WTC11 (cell line): ENCODE measurements at regions not wholly inside any gene's neighbourhood (a gene's known extent, or its start where the extent isn't known, plus 50 kb on each side); places are given as distances from the start of the nearest gene placed in this dataset.
A peak's percentile ranks its signal among the peaks of the same experiment; 100 is the strongest.

Experiments
- ATAC-seq: fragments of 200-7000 bp; cut with Tn5 transposase; 2 replicates; pipeline ENCODE4 v1.10.0; 2021; ENCODE audit warnings: mild to moderate bottlenecking, moderate library complexity
- CTCF ChIA-PET: fragments of 300-600 bp; sonication (Branson Sonifier 250); formaldehyde crosslinking; loops from one replicate; lab custom pipeline; 2021; ENCODE audit warnings: antibody characterized with exemption; lab: Charles Lee
- POLR2A ChIA-PET: fragments of 350-600 bp; sonication (Branson Sonifier 250); formaldehyde crosslinking; loops from one replicate; lab custom pipeline; 2021; ENCODE audit warnings: antibody characterized with exemption; lab: Charles Lee
- DNase-seq: peaks from one replicate; pipeline ENCODE4 v3.0.0; 2021; ENCODE audit warnings: low spot score
- H3K27ac Mint-ChIP-seq: 2 replicates; pipeline ENCODE4 v1.8.0; 2021; ENCODE audit warnings: mixed read lengths
- H3K27me3 Mint-ChIP-seq: 2 replicates; pipeline ENCODE4 v1.8.0; 2021; ENCODE audit warnings: low read depth, mild to moderate bottlenecking, moderate library complexity, mixed read lengths
- H3K36me3 Mint-ChIP-seq: 2 replicates; pipeline ENCODE4 v1.8.0; 2021; ENCODE audit warnings: mixed read lengths
- H3K4me1 Mint-ChIP-seq: 2 replicates; pipeline ENCODE4 v1.8.0; 2022; ENCODE audit warnings: mixed read lengths
- H3K4me3 Mint-ChIP-seq: 2 replicates; pipeline ENCODE4 v1.8.0; 2021; ENCODE audit warnings: mild to moderate bottlenecking, moderate library complexity, mixed read lengths
- H3K9me3 Mint-ChIP-seq: 2 replicates; pipeline ENCODE4 v1.8.0; 2021; ENCODE audit warnings: mixed read lengths
- AFF4 ChIP-seq: sonication (generic); formaldehyde crosslinking; IDR thresholded peaks from 2 replicates; pipeline ENCODE4 v1.8.1; 2023; ENCODE audit warnings: mild to moderate bottlenecking, missing genetic modification reagents, borderline replicate concordance
- CREB1 ChIP-seq: sonication (generic); formaldehyde crosslinking; IDR thresholded peaks from 2 replicates; pipeline ENCODE4 v1.8.0; 2023; ENCODE audit warnings: mild to moderate bottlenecking, missing genetic modification reagents
- EMX1 ChIP-seq: fragments of 250-450 bp; sonication (Bioruptor Pico); IDR thresholded peaks from 2 replicates; pipeline ENCODE4 v1.8.0; 2021; ENCODE audit warnings: mild to moderate bottlenecking
- ETV6 ChIP-seq: sonication (generic); formaldehyde crosslinking; IDR thresholded peaks from 2 replicates; pipeline ENCODE4 v1.8.1; 2022; ENCODE audit warnings: mild to moderate bottlenecking, missing genetic modification reagents
- FOXJ3 ChIP-seq: sonication (generic); formaldehyde crosslinking; IDR thresholded peaks from 2 replicates; pipeline ENCODE4 v1.9.0; 2021; ENCODE audit warnings: missing genetic modification reagents, mild to moderate bottlenecking, borderline replicate concordance
- FOXK1 ChIP-seq: sonication (generic); formaldehyde crosslinking; IDR thresholded peaks from 2 replicates; pipeline ENCODE4 v1.8.0; 2022; ENCODE audit warnings: mild to moderate bottlenecking, moderate library complexity, missing genetic modification reagents
- GABPB1 ChIP-seq: sonication (generic); formaldehyde crosslinking; IDR thresholded peaks from 2 replicates; pipeline ENCODE4 v1.8.1; 2023; ENCODE audit warnings: mild to moderate bottlenecking, missing genetic modification reagents
- NR3C1 ChIP-seq: sonication (generic); formaldehyde crosslinking; conservative IDR thresholded peaks from 2 replicates; pipeline ENCODE4 v1.8.1; 2023; ENCODE audit warnings: low read depth, mild to moderate bottlenecking, missing genetic modification reagents
- PRRX2 ChIP-seq: fragments of 250-450 bp; sonication (Bioruptor Pico); IDR thresholded peaks from 2 replicates; pipeline ENCODE4 v1.8.0; 2021; ENCODE audit warnings: mild to moderate bottlenecking
- SMAD3 ChIP-seq: sonication (generic); formaldehyde crosslinking; IDR thresholded peaks from 2 replicates; pipeline ENCODE4 v1.8.0; 2022; ENCODE audit warnings: missing genetic modification reagents, mild to moderate bottlenecking, borderline replicate concordance
- SP1 ChIP-seq: sonication (generic); formaldehyde crosslinking; conservative IDR thresholded peaks from 2 replicates; pipeline ENCODE4 v1.8.1; 2022; ENCODE audit warnings: missing genetic modification reagents
- TEAD4 ChIP-seq: sonication (generic); formaldehyde crosslinking; IDR thresholded peaks from 2 replicates; pipeline ENCODE4 v1.8.0; 2022; ENCODE audit warnings: mild to moderate bottlenecking, missing genetic modification reagents
- TF ChIP-seq, protein P1 (sequence below): sonication (generic); formaldehyde crosslinking; IDR thresholded peaks from 2 replicates; pipeline ENCODE4 v1.8.0; 2022; ENCODE audit warnings: mild to moderate bottlenecking, missing genetic modification reagents
- TF ChIP-seq, protein P2 (sequence below): fragments of 250-450 bp; sonication (Bioruptor Pico); IDR thresholded peaks from 2 replicates; pipeline ENCODE4 v1.9.0; 2021; ENCODE audit warnings: mild to moderate bottlenecking
- TF ChIP-seq, protein P3 (sequence below): sonication (generic); formaldehyde crosslinking; IDR thresholded peaks from 2 replicates; pipeline ENCODE4 v1.8.1; 2022; ENCODE audit warnings: missing genetic modification reagents, borderline replicate concordance
- TF ChIP-seq, protein P4 (sequence below): fragments of 250-450 bp; sonication (Bioruptor Pico); IDR thresholded peaks from 2 replicates; pipeline ENCODE4 v1.8.0; 2021; ENCODE audit warnings: mild to moderate bottlenecking

DNA sequence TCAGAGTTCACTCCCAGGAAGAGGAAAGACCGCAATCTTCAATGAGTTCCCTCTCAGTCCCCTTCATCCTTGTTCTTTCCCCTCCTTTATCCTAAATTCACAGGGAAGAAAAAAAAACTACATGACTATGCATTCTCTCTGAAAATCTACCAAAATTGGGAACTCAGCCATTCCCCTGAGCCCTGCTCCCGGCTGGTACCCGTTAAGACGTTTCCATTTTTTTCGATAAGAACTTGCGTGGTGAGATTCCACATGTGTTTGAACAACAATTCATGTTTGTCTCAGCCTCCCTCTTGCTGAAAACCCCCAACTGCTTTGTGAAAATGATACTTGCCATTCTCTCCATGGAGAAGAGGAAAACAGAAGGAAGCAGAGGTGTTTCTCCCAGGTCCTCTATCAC lies 318.7 kb upstream of the ID2 start:
- no peak overlapping the region for H3K4me3 Mint-ChIP-seq
- DNase-seq (no peak), ATAC-seq (no peak)
- POLR2A ChIA-PET = no interaction called here
- no peak for TF ChIP-seq EMX1
- TF ChIP-seq, protein P1, sequence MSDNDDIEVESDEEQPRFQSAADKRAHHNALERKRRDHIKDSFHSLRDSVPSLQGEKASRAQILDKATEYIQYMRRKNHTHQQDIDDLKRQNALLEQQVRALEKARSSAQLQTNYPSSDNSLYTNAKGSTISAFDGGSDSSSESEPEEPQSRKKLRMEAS (CRISPR knock-in tag) = no peak
- TF ChIP-seq, protein P2, sequence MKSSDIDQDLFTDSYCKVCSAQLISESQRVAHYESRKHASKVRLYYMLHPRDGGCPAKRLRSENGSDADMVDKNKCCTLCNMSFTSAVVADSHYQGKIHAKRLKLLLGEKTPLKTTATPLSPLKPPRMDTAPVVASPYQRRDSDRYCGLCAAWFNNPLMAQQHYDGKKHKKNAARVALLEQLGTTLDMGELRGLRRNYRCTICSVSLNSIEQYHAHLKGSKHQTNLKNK (CRISPR knock-in tag) = no peak
- TF ChIP-seq ETV6 (CRISPR knock-in tag) = no peak
- no peak for TF ChIP-seq FOXJ3 (CRISPR knock-in tag)
- no peak for TF ChIP-seq SMAD3 (CRISPR knock-in tag)
- no peak for TF ChIP-seq SP1 (CRISPR knock-in tag)
- no peak for TF ChIP-seq TEAD4 (CRISPR knock-in tag)
- TF ChIP-seq AFF4 (CRISPR knock-in tag) = no peak
- no peaks in the 10 kb centered on the region; the same call in 1 of the 2 replicates for H3K27me3 Mint-ChIP-seq
- H3K9me3 Mint-ChIP-seq = no peaks in the 10 kb centered on the region
- CTCF ChIA-PET = no interaction called here
- no peak overlapping the region for H3K27ac Mint-ChIP-seq
- H3K4me1 Mint-ChIP-seq = peaks cover 9% of the 10 kb centered on the region; the same call in 1 of the 2 replicates
- no peaks in the 10 kb centered on the region for H3K36me3 Mint-ChIP-seq

GRCh38 chr2:8364668-8365067 lies 317.2 kb upstream of the ID2 start:
- ChIA-PET POLR2A (no interaction called here), CTCF (no interaction called here)
- DNase-seq (no peak), ATAC-seq (no peak)
- H3K27ac Mint-ChIP-seq = no peak overlapping the region
- no peak overlapping the region for H3K4me3 Mint-ChIP-seq
- H3K36me3 Mint-ChIP-seq = no peaks in the 10 kb centered on the region
- H3K9me3 Mint-ChIP-seq = no peaks in the 10 kb centered on the region
- no peaks in the 10 kb centered on the region; the same call in 1 of the 2 replicates for H3K27me3 Mint-ChIP-seq
- peaks cover 9% of the 10 kb centered on the region; the same call in 1 of the 2 replicates for H3K4me1 Mint-ChIP-seq
- TF ChIP-seq FOXK1 (no peak), GABPB1 (0 out of 2 replicates have a peak, but pooled peaks have one; percentile 36), NR3C1 (CRISPR knock-in tag) (no peak), CREB1 (CRISPR knock-in tag) (no peak), PRRX2 (CRISPR knock-in tag) (no peak), TEAD4 (CRISPR knock-in tag) (no peak)
- TF ChIP-seq, protein P3, sequence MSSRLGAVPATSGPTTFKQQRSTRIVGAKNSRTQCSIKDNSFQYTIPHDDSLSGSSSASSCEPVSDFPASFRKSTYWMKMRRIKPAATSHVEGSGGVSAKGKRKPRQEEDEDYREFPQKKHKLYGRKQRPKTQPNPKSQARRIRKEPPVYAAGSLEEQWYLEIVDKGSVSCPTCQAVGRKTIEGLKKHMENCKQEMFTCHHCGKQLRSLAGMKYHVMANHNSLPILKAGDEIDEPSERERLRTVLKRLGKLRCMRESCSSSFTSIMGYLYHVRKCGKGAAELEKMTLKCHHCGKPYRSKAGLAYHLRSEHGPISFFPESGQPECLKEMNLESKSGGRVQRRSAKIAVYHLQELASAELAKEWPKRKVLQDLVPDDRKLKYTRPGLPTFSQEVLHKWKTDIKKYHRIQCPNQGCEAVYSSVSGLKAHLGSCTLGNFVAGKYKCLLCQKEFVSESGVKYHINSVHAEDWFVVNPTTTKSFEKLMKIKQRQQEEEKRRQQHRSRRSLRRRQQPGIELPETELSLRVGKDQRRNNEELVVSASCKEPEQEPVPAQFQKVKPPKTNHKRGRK (CRISPR knock-in tag) = no peak
- TF ChIP-seq, protein P4, sequence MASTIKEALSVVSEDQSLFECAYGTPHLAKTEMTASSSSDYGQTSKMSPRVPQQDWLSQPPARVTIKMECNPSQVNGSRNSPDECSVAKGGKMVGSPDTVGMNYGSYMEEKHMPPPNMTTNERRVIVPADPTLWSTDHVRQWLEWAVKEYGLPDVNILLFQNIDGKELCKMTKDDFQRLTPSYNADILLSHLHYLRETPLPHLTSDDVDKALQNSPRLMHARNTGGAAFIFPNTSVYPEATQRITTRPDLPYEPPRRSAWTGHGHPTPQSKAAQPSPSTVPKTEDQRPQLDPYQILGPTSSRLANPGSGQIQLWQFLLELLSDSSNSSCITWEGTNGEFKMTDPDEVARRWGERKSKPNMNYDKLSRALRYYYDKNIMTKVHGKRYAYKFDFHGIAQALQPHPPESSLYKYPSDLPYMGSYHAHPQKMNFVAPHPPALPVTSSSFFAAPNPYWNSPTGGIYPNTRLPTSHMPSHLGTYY (CRISPR knock-in tag) = no peak
